Loucy (cell line): ENCODE measurements at regions not wholly inside any gene's neighbourhood (a gene's known extent, or its start where the extent isn't known, plus 50 kb on each side); places are given as distances from the start of the nearest gene placed in this dataset.

Experiments
- H2AFZ ChIP-seq: fragments of 200-600 bp; sonication (generic); 2 replicates; pipeline ENCODE4 v1.6.0; 2016; ENCODE audit warnings: antibody characterized with exemption, mild to moderate bottlenecking, low read length, moderate library complexity
- H3F3A ChIP-seq: fragments of 200-600 bp; 2 replicates; pipeline ENCODE4 v1.6.0; 2016; ENCODE audit warnings: antibody characterized with exemption, low read depth, mild to moderate bottlenecking
- H3K27me3 ChIP-seq: fragments of 200-600 bp; sonication (generic); 2 replicates; pipeline ENCODE4 v1.6.1; 2014; ENCODE audit warnings: low read length, mild to moderate bottlenecking; ENCODE audit not compliant: insufficient read depth, poor library complexity, severe bottlenecking
- H3K36me3 ChIP-seq: fragments of 200-600 bp; sonication (generic); 2 replicates; pipeline ENCODE4 v1.6.1; 2016; ENCODE audit warnings: low read length; ENCODE audit not compliant: insufficient read depth
- H3K4me1 ChIP-seq: fragments of 200-600 bp; sonication (generic); 2 replicates; pipeline ENCODE4 v1.5.1; 2014; ENCODE audit warnings: low read length, mild to moderate bottlenecking; ENCODE audit not compliant: insufficient read depth, poor library complexity, severe bottlenecking
- H3K4me2 ChIP-seq: fragments of 200-600 bp; sonication (generic); 2 replicates; pipeline ENCODE4 v1.6.0; 2014; ENCODE audit warnings: antibody characterized with exemption, low read length, low read depth, mild to moderate bottlenecking; ENCODE audit not compliant: poor library complexity, severe bottlenecking
- H3K4me3 ChIP-seq: fragments of 200-600 bp; sonication (generic); 2 replicates; pipeline ENCODE4 v1.5.1; 2014; ENCODE audit warnings: low read length, mild to moderate bottlenecking, mixed read lengths; ENCODE audit not compliant: poor library complexity, severe bottlenecking
- H3K79me2 ChIP-seq: fragments of 200-600 bp; sonication (generic); 2 replicates; pipeline ENCODE4 v1.6.1; 2014; ENCODE audit warnings: low read length; ENCODE audit not compliant: insufficient read depth
- H3K9ac ChIP-seq: fragments of 200-600 bp; sonication (generic); 2 replicates; pipeline ENCODE4 v1.6.0; 2014; ENCODE audit warnings: mild to moderate bottlenecking, low read depth, low read length, moderate library complexity; ENCODE audit not compliant: poor library complexity, severe bottlenecking
- H3K9me2 ChIP-seq: fragments of 200-600 bp; sonication (generic); replicated peaks from 2 replicates; pipeline ENCODE4 v1.6.1; 2016; ENCODE audit warnings: low read depth, low read length, mixed read lengths
- H3K9me3 ChIP-seq: fragments of 200-600 bp; sonication (generic); 2 replicates; pipeline ENCODE4 v1.6.1; 2014; ENCODE audit warnings: mild to moderate bottlenecking, antibody characterized with exemption, low read length, low read depth; ENCODE audit not compliant: insufficient read depth
- H4K20me1 ChIP-seq: fragments of 200-600 bp; sonication (generic); 2 replicates; pipeline ENCODE4 v1.6.0; 2014; ENCODE audit warnings: antibody characterized with exemption, low read length, mild to moderate bottlenecking; ENCODE audit not compliant: insufficient read depth, poor library complexity, severe bottlenecking
- EZH2phosphoT487 ChIP-seq: fragments of 200-600 bp; IDR thresholded peaks from 2 replicates; pipeline ENCODE4 v1.6.1; 2018; ENCODE audit warnings: antibody characterized with exemption, mild to moderate bottlenecking, moderate library complexity, borderline replicate concordance
- TF ChIP-seq, protein P1 (sequence below): fragments of 200-600 bp; sonication (generic); conservative IDR thresholded peaks from 2 replicates; pipeline ENCODE4 v1.5.1; 2014; ENCODE audit warnings: mild to moderate bottlenecking, antibody characterized with exemption, low read length

DNA sequence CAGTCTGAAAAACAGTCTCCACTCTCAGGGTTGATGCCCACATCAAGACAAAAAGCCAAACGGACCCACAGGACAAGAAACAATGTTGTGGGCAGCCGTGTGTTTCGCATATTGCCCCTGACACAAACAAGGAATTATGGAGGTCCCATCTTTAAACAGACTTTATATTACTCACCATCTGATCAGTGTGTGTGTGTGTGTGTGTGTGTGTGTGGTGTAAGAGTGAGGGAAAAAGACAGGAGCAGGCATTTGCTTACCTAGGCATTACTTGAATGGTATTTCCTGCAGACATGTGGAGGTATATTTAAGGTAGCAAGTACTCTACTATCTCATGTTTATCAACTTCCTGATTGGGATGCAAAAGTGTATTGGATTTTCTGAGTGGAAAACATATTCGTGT, 136.3 kb downstream of the TMCO5A start:
- Histone ChIP-seq H3K9ac (no peak overlapping the region), H3K4me2 (no peak overlapping the region), H3K36me3 (no peaks in the 10 kb centered on the region), H3K9me2 (no peaks in the 10 kb centered on the region), H4K20me1 (no peaks in the 10 kb centered on the region), H2AFZ (no peak overlapping the region), H3F3A (no peaks in the 10 kb centered on the region), H3K4me3 (no peak overlapping the region), H3K79me2 (no peaks in the 10 kb centered on the region), H3K4me1 (peaks cover 7% of the 10 kb centered on the region), H3K27me3 (no peaks in the 10 kb centered on the region), H3K9me3 (no peaks in the 10 kb centered on the region)
- TF ChIP-seq EZH2phosphoT487 = no peak
- TF ChIP-seq, protein P1, sequence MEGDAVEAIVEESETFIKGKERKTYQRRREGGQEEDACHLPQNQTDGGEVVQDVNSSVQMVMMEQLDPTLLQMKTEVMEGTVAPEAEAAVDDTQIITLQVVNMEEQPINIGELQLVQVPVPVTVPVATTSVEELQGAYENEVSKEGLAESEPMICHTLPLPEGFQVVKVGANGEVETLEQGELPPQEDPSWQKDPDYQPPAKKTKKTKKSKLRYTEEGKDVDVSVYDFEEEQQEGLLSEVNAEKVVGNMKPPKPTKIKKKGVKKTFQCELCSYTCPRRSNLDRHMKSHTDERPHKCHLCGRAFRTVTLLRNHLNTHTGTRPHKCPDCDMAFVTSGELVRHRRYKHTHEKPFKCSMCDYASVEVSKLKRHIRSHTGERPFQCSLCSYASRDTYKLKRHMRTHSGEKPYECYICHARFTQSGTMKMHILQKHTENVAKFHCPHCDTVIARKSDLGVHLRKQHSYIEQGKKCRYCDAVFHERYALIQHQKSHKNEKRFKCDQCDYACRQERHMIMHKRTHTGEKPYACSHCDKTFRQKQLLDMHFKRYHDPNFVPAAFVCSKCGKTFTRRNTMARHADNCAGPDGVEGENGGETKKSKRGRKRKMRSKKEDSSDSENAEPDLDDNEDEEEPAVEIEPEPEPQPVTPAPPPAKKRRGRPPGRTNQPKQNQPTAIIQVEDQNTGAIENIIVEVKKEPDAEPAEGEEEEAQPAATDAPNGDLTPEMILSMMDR = no peak

DNA sequence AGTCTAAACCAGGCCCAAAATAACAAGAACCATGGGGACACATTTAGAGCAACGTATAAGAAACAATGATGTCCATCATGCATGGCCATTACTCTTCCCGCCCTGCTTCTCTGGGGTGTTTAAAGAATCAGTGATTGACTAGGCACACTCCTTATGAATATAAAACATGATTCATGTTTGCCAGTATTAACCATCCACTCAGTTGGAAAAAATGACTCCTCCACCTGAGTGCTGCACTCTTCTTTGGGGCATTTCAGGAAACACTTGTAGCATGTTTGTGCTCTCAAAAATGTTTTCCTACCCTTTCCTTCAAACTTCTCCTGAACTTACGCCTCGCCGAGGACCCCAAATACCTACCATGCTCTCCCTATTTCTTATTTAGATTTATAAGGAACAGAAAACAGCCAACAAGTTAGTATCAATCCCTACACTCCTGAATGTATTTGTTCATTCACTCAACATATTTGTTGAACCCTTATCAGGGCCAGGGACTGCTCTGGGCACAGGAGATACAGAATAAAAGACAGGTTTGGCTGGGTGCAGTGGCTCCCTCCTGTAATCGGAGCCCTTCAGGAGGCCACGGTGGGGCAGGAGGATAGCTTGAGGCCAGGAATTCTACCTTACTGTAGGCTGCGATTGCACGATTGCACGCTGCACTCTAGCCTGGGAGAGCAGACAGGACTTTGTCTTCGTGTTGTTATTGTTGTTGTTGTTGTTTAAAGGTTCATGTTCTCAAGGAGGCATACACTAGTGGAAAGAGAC, 137.0 kb downstream of the TMCO5A start:
- peaks cover 7% of the 10 kb centered on the region for H3K4me1 ChIP-seq

DNA sequence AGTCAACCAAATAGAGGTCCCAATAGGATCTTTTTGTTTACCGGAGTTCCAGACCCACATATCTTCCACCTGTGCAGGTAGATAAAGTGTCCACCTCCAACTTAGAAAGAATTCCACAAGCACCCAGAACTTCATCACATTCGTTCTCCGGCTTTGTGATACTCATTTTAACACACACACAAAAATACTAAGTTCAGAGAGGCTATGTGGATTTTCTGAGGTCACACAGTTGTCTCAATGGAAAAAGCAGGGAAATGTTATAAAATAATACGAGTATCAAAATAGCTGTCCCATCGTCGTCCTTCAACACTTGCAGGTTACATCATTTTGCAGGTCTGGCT, 137.5 kb downstream of the TMCO5A start:
- H3K9me2 ChIP-seq = no peaks in the 10 kb centered on the region
- no peaks in the 10 kb centered on the region for H3K9me3 ChIP-seq
- no peak overlapping the region for H3K4me3 ChIP-seq
- H3K4me1 ChIP-seq = peaks cover 10% of the 10 kb centered on the region
- no peak overlapping the region for H2AFZ ChIP-seq
- no peaks in the 10 kb centered on the region for H3F3A ChIP-seq
- H3K79me2 ChIP-seq = no peaks in the 10 kb centered on the region
- no peaks in the 10 kb centered on the region for H4K20me1 ChIP-seq
- no peak overlapping the region for H3K9ac ChIP-seq
- no peaks in the 10 kb centered on the region for H3K36me3 ChIP-seq
- no peaks in the 10 kb centered on the region for H3K27me3 ChIP-seq
- no peak for TF ChIP-seq EZH2phosphoT487
- TF ChIP-seq, protein P1 = no peak
- no peak overlapping the region for H3K4me2 ChIP-seq

More for the DNA sequence above, 137.0 kb downstream of the TMCO5A start:
- no peaks in the 10 kb centered on the region for H3K36me3 ChIP-seq
- no peak overlapping the region for H3K9ac ChIP-seq
- H3F3A ChIP-seq = no peaks in the 10 kb centered on the region
- TF ChIP-seq, protein P1 = no peak
- TF ChIP-seq EZH2phosphoT487 = no peak
- H3K9me2 ChIP-seq = no peaks in the 10 kb centered on the region
- H3K4me2 ChIP-seq = no peak overlapping the region
- H3K9me3 ChIP-seq = no peaks in the 10 kb centered on the region
- no peak overlapping the region for H2AFZ ChIP-seq
- H3K79me2 ChIP-seq = no peaks in the 10 kb centered on the region
- H4K20me1 ChIP-seq = no peaks in the 10 kb centered on the region
- no peaks in the 10 kb centered on the region for H3K27me3 ChIP-seq
- no peak overlapping the region for H3K4me3 ChIP-seq
